NCI-H2227 (cell line): ENCODE measurements at regions not wholly inside any gene's neighbourhood (a gene's known extent, or its start where the extent isn't known, plus 50 kb on each side); places are given as distances from the start of the nearest gene placed in this dataset.

ENCODE experiments used
- DNase-seq: peaks from one replicate; lab custom pipeline; 2025; ENCODE audit not compliant: unreplicated experiment; lab: John Stamatoyannopoulos, UW

GRCh38 chr1:22313321-22313720, 138.3 kb upstream of the ZBTB40 start:
- DNase-seq, result no peak

GRCh38 chr1:22314706-22315105, 136.9 kb upstream of the ZBTB40 start:
- DNase-seq, result no peak

GRCh38 chr1:22315315-22316078, 136.2 kb upstream of the ZBTB40 start:
- no peak for DNase-seq

- DNase-seq, result peak; percentile 32
Measured at GRCh38 chr1:22317231-22317919, 134.3 kb upstream of the ZBTB40 start.

GRCh38 chr1:22317920-22318243, 133.8 kb upstream of the ZBTB40 start:
- no peak for DNase-seq

GRCh38 chr1:22318279-22318981, 133.2 kb upstream of the ZBTB40 start:
- DNase-seq, result peak; percentile 96

GRCh38 chr1:22319608-22320007, 132.0 kb upstream of the ZBTB40 start:
- DNase-seq, result no peak

GRCh38 chr1:22320587-22321344, 130.9 kb upstream of the ZBTB40 start:
- peak; percentile 86 for DNase-seq

- DNase-seq, result no peak
Measured at GRCh38 chr1:22321917-22322316, 129.7 kb upstream of the ZBTB40 start.

- no peak for DNase-seq
Measured at GRCh38 chr1:22323141-22323845, 128.4 kb upstream of the ZBTB40 start.

GRCh38 chr1:22323846-22324504, 127.7 kb upstream of the ZBTB40 start:
- peak; percentile 21 for DNase-seq

GRCh38 chr1:22325531-22326371, 125.9 kb upstream of the ZBTB40 start:
- DNase-seq, result no peak

GRCh38 chr1:22326372-22326915, 125.2 kb upstream of the ZBTB40 start:
- DNase-seq, result no peak

GRCh38 chr1:22326931-22327330, 124.7 kb upstream of the ZBTB40 start:
- DNase-seq, result no peak

- DNase-seq, result no peak
Measured at GRCh38 chr1:22327411-22327810, 124.2 kb upstream of the ZBTB40 start.

- DNase-seq, result no peak
Measured at GRCh38 chr1:22328331-22329147, 123.1 kb upstream of the ZBTB40 start.

- no peak for DNase-seq
Measured at GRCh38 chr1:22329148-22329515, 122.5 kb upstream of the ZBTB40 start.

- DNase-seq, result no peak
Measured at GRCh38 chr1:22330092-22330759, 121.4 kb upstream of the ZBTB40 start.
